ENCODE measurements at regions not wholly inside any gene's neighbourhood (a gene's known extent, or its start where the extent isn't known, plus 50 kb on each side); places are given as distances from the start of the nearest gene placed in this dataset.
"Not testable (repeated sequence)": the region's sequence is repeated elsewhere in the genome, so short reads cannot be mapped to it uniquely, and the experiment has no call there.

GRCh38 chr10:37525410-37525809 lies 332.0 kb downstream of the ZNF248 start:
- H3K23ac ChIP-seq (ENCODE audit: insufficient read length, low read depth, low read length); H2AFZ ChIP-seq (ENCODE audit: low read length); H3T11ph ChIP-seq (ENCODE audit: low read length); H4K5ac ChIP-seq (ENCODE audit: insufficient read length, low read depth, low read length); H3K9ac ChIP-seq (ENCODE audit: extremely low read depth, insufficient read length, low read length); H3K14ac ChIP-seq (ENCODE audit: insufficient read depth, low read length); H3K79me2 ChIP-seq (ENCODE audit: insufficient read depth, low read length); H3K4me1 ChIP-seq (ENCODE audit: insufficient read depth, low read length); H2BK120ac ChIP-seq (ENCODE audit: low read depth, low read length, poor library complexity, severe bottlenecking); H3K56ac ChIP-seq (ENCODE audit: insufficient read length, low read depth, low read length); H3K79me1 ChIP-seq (ENCODE audit: insufficient read depth, low read depth, low read length, poor library complexity, severe bottlenecking); H3K18ac ChIP-seq (ENCODE audit: insufficient read length, low read depth, low read length); H3K27me3 ChIP-seq (ENCODE audit: insufficient read depth, low read length); H3K4me3 Mint-ChIP-seq; H3K27me3 Mint-ChIP-seq (ENCODE audit: low read depth); H2BK5ac ChIP-seq (ENCODE audit: insufficient read length, low read length); H3K27ac Mint-ChIP-seq; H4K20me1 ChIP-seq (ENCODE audit: control insufficient read depth, insufficient read depth, insufficient read length); DNase-seq; H3K4me1 Mint-ChIP-seq; H2BK20ac ChIP-seq (ENCODE audit: low read depth, low read length, poor library complexity, severe bottlenecking); H3K23me2 ChIP-seq (ENCODE audit: insufficient read length, low read depth, low read length, poor library complexity, severe bottlenecking); H4K91ac ChIP-seq (ENCODE audit: insufficient read length, low read depth, low read length); H2AK5ac ChIP-seq (ENCODE audit: insufficient read length, low read length); H4K8ac ChIP-seq (replicated peaks; ENCODE audit: insufficient read length, low read depth, low read length); H3K27ac ChIP-seq (ENCODE audit: insufficient read length, low read depth, low read length); H2BK15ac ChIP-seq (ENCODE audit: low read depth, low read length); H3K4ac ChIP-seq (ENCODE audit: low read depth, low read length); H2BK12ac ChIP-seq (ENCODE audit: insufficient read length, low read depth, low read length); H3K4me2 ChIP-seq (ENCODE audit: insufficient read depth, insufficient read length, low read length): not testable (repeated sequence)
- peak; percentile 36; the same call in 2 of the 3 replicates for TF ChIP-seq CTCF (conservative IDR thresholded peaks at IDR 0.05)
- Mint-ChIP-seq H3K36me3 (ENCODE audit: insufficient read depth in 1 of 3, low read depth in 3 of 3) (peaks cover 0 to 27% (median 12%) of the 10 kb centered on the region in 3 experiments; a peak in 5 of 7 replicates), H3K9me3 (peaks cover 80 to 84% of the 10 kb centered on the region in 2 experiments)
- no CpG with 5 or more reads among the region's 2 CpGs for WGBS (ENCODE audit: extremely low coverage, insufficient read length, low lambda C conversion rate)
- peaks cover 21% of the 10 kb centered on the region for H3K9me3 ChIP-seq (ENCODE audit: control insufficient read depth, low read depth, low read length)

Data from H9 (cell line).